Stimulated activated naive CD8-positive, alpha-beta T cell treated with anti-CD3 and anti-CD28 coated beads, Interleukin-15, Interleukin-2, amounts not matched to agents 100 ng/mL and 50 ng/mL, for 24 hours (primary cell): ENCODE measurements at regions not wholly inside any gene's neighbourhood (a gene's known extent, or its start where the extent isn't known, plus 50 kb on each side); places are given as distances from the start of the nearest gene placed in this dataset.

Experiments used
- H3K27ac Mint-ChIP-seq: one replicate; pipeline ENCODE4 v1.8.0; 2021; ENCODE audit warnings: mild to moderate bottlenecking, mixed read lengths
- H3K27me3 Mint-ChIP-seq: one replicate; pipeline ENCODE4 v1.8.0; 2021; ENCODE audit warnings: mixed read lengths
- H3K36me3 Mint-ChIP-seq: one replicate; pipeline ENCODE4 v1.8.0; 2021; ENCODE audit warnings: low read depth, mixed read lengths
- H3K4me1 Mint-ChIP-seq: one replicate; pipeline ENCODE4 v1.8.0; 2021; ENCODE audit warnings: low read depth, mixed read lengths
- H3K4me3 Mint-ChIP-seq: one replicate; pipeline ENCODE4 v1.8.0; 2021; ENCODE audit warnings: mild to moderate bottlenecking, mixed read lengths
- H3K9me3 Mint-ChIP-seq: one replicate; pipeline ENCODE4 v1.8.0; 2021; ENCODE audit warnings: mixed read lengths

DNA sequence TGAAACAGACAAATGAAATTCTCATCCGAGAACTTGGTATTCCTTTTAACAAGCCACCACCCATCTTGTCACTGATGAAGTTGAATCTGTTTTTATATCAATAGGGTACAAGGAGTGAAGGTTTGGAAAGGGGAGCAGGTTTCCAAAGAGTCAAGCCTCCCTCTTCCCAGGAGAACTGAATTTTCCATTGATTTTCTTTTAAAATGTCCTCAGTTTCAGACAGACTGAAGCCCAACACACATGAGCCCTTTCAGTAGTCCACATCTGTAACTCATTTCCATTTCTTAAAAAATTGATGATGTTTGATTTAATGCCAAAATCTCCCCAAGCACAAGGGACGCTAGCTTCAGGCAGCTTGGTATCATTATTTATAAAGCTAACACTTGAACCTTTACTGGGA is 187.7 kb downstream of the FOXB1 start:
- Mint-ChIP-seq H3K36me3 (no peaks in the 10 kb centered on the region), H3K27ac (no peak overlapping the region), H3K9me3 (no peaks in the 10 kb centered on the region), H3K4me1 (no peaks in the 10 kb centered on the region), H3K4me3 (no peak overlapping the region), H3K27me3 (peaks cover 44% of the 10 kb centered on the region)

DNA sequence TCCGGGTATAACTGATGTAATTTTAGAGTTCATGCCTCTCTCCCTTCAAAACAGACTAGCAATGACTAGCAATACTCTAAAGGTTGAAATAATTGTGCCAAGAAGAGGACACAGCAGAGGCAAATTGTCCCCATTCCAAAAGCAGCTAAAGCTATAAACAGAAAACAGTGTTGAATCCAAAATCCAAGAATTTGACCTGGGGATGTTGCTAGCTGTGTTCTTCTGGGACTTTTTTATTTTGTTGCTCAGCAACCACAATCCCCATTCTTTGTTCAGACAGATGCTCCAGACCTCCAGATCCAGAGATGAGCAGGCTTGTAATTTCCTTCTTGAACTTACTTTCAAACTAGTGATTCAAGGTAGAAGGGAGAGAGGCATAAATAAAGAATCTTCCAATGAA is 191.5 kb downstream of the FOXB1 start:
- Mint-ChIP-seq H3K27me3 (peaks cover 56% of the 10 kb centered on the region), H3K9me3 (no peaks in the 10 kb centered on the region), H3K27ac (no peak overlapping the region), H3K4me3 (no peak overlapping the region), H3K4me1 (no peaks in the 10 kb centered on the region), H3K36me3 (no peaks in the 10 kb centered on the region)

DNA sequence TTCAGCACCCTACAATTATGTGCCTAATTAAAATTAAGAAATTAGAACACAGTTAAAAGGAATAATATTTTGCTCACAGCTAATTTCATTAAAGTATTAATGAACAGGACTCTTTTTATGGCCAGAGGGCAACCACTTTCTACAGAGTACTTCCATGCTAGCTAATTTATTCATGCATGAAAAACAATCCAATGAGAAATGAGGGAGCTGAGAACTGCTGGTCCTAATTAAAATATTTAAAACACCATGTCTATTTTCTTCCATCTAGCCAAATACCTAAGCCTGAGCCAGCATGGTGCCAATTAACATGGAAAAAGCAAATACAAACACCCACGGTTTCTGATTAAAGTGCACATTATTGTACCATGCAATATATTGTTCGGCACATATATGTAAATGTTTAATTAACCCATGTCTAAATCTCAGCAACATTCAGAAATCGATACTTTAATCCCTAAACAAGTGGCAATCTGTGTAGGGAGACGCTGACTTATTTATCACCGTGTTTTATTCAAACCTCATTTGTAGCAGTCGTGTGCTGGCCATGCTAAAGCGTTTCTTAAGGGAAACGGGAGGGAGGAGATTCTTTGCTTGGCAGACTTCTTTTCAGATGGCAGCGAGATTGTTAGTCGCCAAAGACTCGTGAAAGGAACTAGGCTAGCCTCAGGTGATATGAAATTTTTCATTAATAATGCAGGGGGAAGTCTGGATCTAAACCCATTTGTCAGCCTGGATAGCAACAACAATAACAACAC is 193.5 kb downstream of the ANXA2 start:
- no peaks in the 10 kb centered on the region for H3K9me3 Mint-ChIP-seq
- no peak overlapping the region for H3K4me3 Mint-ChIP-seq
- peaks cover 50% of the 10 kb centered on the region for H3K27me3 Mint-ChIP-seq
- H3K36me3 Mint-ChIP-seq: no peaks in the 10 kb centered on the region
- no peak overlapping the region for H3K27ac Mint-ChIP-seq
- no peaks in the 10 kb centered on the region for H3K4me1 Mint-ChIP-seq

DNA sequence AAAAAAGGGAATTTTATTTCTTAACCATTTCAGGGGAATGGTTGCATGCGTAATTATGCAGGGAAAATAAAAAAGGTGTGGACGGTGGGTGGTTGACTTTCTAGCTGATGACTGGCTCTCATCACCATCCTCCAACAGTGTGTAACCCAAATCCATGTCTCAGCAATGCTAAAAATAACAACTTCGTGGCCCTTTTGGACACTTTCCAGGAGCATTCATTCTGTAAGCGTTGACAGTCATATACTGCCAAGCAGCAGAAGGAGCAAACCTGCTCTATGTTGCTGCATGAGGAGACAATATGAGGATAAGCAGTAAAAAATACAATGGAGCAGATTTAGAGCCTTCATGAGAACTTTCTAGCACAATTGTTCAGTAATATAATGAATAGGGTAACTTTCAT is 189.1 kb downstream of the ANXA2 start:
- Mint-ChIP-seq H3K9me3 (no peaks in the 10 kb centered on the region), H3K4me3 (no peak overlapping the region), H3K4me1 (no peaks in the 10 kb centered on the region), H3K36me3 (no peaks in the 10 kb centered on the region), H3K27me3 (peaks cover 38% of the 10 kb centered on the region), H3K27ac (no peak overlapping the region)

DNA sequence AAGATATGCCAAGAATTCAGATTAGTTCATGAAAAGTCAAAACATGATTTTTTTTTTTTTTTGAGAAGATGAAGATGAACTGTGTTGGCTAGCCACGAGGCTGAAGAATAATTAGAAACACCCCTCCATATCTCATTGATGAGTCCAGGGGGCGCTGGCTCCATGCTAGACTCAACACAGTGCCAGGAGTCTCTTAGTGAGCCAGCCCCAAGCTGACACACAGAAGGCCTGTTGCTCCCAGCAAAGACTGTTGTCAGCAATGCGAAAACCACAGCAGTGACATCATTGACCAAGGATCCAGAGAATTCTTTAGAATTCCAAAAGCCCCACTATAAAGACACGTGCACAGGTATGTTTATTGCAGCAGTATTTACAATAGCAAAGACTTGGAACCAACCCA is 185.2 kb downstream of the ANXA2 start:
- H3K9me3 Mint-ChIP-seq: no peaks in the 10 kb centered on the region
- H3K4me3 Mint-ChIP-seq: no peak overlapping the region
- no peaks in the 10 kb centered on the region for H3K36me3 Mint-ChIP-seq
- no peak overlapping the region for H3K27ac Mint-ChIP-seq
- peaks cover 16% of the 10 kb centered on the region for H3K27me3 Mint-ChIP-seq
- H3K4me1 Mint-ChIP-seq: no peaks in the 10 kb centered on the region

DNA sequence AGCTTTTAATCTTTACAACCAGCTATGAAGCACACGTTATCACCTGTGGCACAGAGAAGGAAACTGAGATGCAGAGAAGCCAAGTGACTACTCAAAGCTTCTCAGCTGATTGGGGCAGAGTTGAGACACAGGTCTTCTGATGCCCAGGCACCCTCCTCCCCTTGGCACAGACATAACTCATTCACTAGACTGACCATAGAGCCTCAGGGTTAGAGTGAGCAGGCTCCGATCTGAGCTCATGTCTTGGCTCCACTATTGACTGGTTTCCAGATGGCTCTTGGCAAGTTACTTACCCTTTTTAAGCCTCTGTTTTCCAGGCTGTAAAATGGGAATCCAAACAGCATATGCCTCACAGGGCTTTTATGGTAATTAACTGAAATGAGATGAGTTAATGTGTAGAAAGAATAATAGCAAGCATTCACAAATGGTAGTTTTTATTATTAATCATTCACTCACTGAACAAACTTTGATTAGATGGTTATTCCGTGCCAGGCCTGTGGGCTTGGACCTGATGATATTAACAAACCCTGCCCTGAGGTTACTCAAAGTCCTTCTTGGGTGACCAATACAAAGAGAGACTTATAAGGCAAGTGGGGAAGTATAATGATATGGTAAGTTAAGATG is 184.3 kb downstream of the ANXA2 start:
- no peak overlapping the region for H3K4me3 Mint-ChIP-seq
- no peaks in the 10 kb centered on the region for H3K4me1 Mint-ChIP-seq
- no peaks in the 10 kb centered on the region for H3K9me3 Mint-ChIP-seq
- no peak overlapping the region for H3K27ac Mint-ChIP-seq
- no peaks in the 10 kb centered on the region for H3K36me3 Mint-ChIP-seq
- H3K27me3 Mint-ChIP-seq: peaks cover 12% of the 10 kb centered on the region

DNA sequence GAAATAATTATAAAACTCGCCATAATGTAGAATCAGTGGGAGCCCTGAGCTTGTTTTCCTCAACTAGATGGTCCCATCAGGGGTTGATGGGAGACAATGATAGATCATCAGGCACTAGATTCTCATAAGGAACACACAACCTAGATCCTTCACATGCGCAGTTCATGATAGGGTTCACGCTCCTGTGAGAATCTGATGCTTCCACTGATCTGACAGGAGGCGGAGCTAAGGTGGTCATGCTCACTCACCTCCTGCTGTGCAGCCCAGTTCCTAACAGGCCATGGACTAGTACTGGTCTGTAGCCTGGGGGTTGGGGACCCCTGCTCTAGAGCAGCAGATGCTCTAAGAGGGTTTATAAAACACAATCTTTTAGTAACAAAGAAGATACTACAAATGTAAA is 183.6 kb downstream of the ANXA2 start:
- Mint-ChIP-seq H3K27me3 (peaks cover 12% of the 10 kb centered on the region), H3K36me3 (no peaks in the 10 kb centered on the region), H3K4me1 (no peaks in the 10 kb centered on the region), H3K9me3 (no peaks in the 10 kb centered on the region), H3K27ac (no peak overlapping the region), H3K4me3 (no peak overlapping the region)

DNA sequence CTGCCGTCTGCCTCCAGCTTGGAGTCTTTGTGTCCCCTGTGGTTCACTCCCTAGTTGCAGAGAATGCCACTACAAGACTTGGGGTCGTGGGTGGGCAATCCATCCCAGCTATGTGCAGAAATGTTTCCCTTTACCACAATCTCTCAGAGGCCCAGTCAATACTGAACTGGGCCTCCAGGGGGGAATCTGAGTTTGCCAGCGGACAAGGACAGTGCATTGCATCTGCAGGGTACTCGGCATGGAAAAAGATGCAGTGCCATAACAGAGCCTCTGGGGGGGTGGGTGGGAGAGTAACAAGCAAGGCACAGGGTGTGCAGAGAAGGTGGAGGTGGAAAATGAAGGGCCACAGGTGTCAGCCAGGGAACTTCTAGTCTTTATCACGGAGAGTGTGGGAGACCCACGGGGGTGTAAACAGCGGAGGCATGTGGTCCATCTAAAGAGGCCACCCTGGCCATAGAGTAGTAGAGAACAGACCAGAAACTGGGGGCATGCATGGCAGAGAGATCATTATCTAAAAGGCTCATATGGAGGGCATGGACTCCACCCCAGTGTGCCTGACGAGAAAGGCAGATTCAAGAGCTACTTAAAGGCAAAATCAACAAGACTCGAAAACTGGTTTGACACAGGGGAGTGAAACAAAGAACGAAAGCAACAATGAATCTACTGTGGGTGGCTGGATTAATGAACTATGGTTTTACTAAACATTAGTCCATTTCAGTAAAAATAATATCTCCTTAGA is 182.4 kb downstream of the ANXA2 start:
- Mint-ChIP-seq H3K27me3 (peaks cover 12% of the 10 kb centered on the region), H3K27ac (no peak overlapping the region), H3K36me3 (no peaks in the 10 kb centered on the region), H3K9me3 (no peaks in the 10 kb centered on the region), H3K4me3 (no peak overlapping the region), H3K4me1 (no peaks in the 10 kb centered on the region)

DNA sequence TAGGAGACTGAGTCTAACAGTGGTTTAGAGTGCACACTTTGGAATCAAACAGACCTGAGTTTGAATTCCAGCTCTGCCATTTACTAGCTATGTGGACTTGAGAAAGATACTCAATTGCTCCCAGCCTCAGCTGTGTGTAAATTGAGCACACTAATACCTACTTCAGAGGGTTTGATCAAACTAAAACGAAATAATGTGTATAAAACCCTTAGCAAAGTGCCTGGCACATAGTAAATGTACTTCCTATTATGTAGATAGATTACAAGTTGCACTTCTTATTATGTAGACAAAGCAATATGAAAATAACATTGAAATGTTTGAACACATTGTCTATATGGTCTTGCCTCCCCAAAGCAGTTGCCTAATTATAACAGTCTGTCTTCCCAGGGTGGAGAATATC is 180.6 kb downstream of the ANXA2 start:
- Mint-ChIP-seq H3K4me3 (no peak overlapping the region), H3K27me3 (peaks cover 11% of the 10 kb centered on the region), H3K4me1 (no peaks in the 10 kb centered on the region), H3K9me3 (no peaks in the 10 kb centered on the region), H3K36me3 (no peaks in the 10 kb centered on the region), H3K27ac (no peak overlapping the region)

DNA sequence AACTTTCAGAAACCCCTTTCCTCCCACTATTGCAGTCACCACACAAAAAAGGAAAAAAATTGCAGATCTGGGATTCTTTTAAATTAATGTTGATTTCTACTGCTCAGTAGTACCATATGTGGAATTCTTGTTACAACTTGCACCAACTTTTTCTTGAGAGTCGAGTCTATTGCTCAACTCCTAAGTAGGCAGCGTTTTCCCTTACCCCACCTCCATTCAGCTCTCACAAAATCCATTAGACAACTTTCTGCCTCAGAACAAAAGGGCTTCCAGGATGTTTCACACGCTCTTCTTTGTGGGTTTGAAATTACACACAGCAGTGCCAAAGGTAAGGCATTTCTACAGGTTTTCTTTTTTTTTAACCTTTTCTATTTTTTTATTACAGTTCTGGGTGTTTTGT is 179.5 kb downstream of the ANXA2 start:
- Mint-ChIP-seq H3K27me3 (peaks cover 4% of the 10 kb centered on the region), H3K4me3 (no peak overlapping the region), H3K36me3 (no peaks in the 10 kb centered on the region), H3K9me3 (no peaks in the 10 kb centered on the region), H3K27ac (no peak overlapping the region), H3K4me1 (no peaks in the 10 kb centered on the region)

DNA sequence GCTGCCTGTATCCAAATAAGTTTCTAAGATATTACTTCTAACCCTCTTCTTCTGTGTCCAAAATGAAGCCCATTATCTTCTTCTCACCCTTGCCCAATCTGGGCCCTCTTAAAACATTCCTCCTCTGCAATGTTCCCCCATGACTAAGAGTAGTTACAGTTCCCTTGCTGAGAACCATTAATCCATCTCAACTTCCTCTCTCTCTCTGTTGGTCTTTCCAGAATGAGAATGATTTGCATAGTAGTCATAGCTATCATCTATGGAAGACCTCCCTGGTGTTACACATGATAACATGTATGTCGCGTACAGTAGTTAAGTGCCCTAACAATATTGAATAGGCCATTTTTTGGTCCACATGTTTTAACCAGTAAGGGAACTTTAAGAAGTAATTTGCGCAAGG is 177.9 kb downstream of the ANXA2 start:
- Mint-ChIP-seq H3K9me3 (no peaks in the 10 kb centered on the region), H3K4me3 (no peak overlapping the region), H3K27me3 (no peaks in the 10 kb centered on the region), H3K27ac (no peak overlapping the region), H3K4me1 (no peaks in the 10 kb centered on the region), H3K36me3 (no peaks in the 10 kb centered on the region)

DNA sequence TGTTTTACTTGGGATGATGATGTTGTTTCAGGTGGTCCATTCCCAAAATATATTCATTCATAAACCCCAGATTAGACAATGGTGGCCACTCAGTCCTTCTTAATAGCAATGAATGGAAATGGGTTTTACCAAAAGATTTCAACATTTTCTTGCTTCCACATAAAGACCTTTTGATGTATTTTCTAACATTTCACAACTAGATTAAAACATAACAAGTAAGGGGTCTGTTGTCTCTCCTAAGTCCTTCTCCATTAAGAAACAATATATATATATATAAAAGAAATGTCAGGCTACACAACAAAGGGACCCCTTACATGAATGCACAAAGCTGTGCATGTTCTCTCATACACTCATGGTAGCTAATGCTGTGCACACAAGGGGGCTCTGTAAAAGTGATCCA is 176.4 kb downstream of the ANXA2 start:
- no peaks in the 10 kb centered on the region for H3K27me3 Mint-ChIP-seq

DNA sequence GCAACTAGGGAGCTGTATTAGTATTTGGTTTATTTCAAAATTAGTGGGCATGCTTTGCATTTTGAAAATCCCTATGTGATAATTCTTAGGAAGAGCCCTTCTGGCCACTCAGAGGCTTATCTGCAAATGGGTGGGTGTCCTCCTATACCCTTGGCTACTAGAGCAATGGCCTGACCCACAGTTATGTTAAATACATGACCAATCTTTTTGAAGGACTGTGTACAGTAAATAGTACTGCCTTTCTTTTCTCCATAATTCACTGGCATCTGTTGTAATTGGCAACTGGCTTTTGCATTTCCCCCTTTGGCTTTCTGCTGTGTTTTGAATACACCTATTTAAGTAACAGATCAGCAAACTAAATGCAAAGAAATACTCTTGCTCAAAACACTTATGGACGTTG is 175.4 kb downstream of the ANXA2 start:
- no peaks in the 10 kb centered on the region for H3K4me1 Mint-ChIP-seq
- peaks cover 6% of the 10 kb centered on the region for H3K27me3 Mint-ChIP-seq
- no peaks in the 10 kb centered on the region for H3K36me3 Mint-ChIP-seq

More for the DNA sequence above, 176.4 kb downstream of the ANXA2 start:
- Mint-ChIP-seq H3K36me3 (no peaks in the 10 kb centered on the region), H3K27ac (no peak overlapping the region), H3K4me1 (no peaks in the 10 kb centered on the region), H3K9me3 (no peaks in the 10 kb centered on the region), H3K4me3 (no peak overlapping the region)

DNA sequence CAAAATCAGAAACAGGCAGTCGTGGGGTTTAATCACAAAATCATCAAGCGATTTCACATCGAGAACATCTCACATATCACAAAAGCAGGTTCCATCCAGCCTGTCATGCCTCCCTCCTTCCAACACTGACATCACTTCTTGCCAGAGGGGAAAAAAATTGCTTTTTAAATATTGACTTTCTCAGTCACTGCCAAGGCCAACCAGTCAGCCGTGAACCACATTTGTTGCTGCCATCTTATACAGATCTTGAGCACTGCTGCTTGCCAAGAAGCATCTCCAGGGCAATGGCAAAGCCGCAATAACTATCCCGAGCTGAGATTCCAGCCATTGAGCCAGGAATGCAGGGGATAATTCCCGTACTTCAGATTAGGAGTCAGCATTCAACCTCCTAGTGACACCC is 174.6 kb downstream of the ANXA2 start:
- H3K9me3 Mint-ChIP-seq: no peaks in the 10 kb centered on the region
- no peaks in the 10 kb centered on the region for H3K36me3 Mint-ChIP-seq
- H3K27me3 Mint-ChIP-seq: peaks cover 6% of the 10 kb centered on the region
- H3K4me1 Mint-ChIP-seq: peaks cover 2% of the 10 kb centered on the region
- H3K4me3 Mint-ChIP-seq: no peak overlapping the region
- no peak overlapping the region for H3K27ac Mint-ChIP-seq

More for the DNA sequence above, 175.4 kb downstream of the ANXA2 start:
- H3K27ac Mint-ChIP-seq: no peak overlapping the region
- H3K9me3 Mint-ChIP-seq: no peaks in the 10 kb centered on the region
- H3K4me3 Mint-ChIP-seq: no peak overlapping the region

DNA sequence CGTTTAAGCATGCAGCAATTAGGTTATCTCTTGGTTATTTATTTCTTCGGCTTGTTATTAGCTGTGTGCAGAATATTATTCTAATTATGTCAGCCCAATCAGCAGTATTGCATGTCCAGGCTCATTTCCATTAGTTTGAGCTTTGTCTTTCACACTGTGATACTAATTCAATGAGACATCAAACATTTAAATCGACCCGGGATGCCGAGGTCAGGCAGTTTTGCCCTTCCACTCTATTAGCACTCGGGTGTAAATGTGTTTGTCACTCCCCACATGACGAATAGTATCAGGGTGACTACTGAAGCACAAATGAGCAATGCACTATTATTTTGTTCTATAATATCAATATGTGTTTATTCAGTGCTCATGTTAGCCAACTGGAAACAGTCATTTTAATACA is 170.9 kb downstream of the ANXA2 start:
- peaks cover 6% of the 10 kb centered on the region for H3K27me3 Mint-ChIP-seq
- H3K4me3 Mint-ChIP-seq: no peak overlapping the region
- H3K36me3 Mint-ChIP-seq: no peaks in the 10 kb centered on the region
- no peaks in the 10 kb centered on the region for H3K9me3 Mint-ChIP-seq
- H3K4me1 Mint-ChIP-seq: peaks cover 13% of the 10 kb centered on the region
- H3K27ac Mint-ChIP-seq: no peak overlapping the region
